ENCODE measurements at regions not wholly inside any gene's neighbourhood (a gene's known extent, or its start where the extent isn't known, plus 50 kb on each side); places are given as distances from the start of the nearest gene placed in this dataset.
"Not testable (repeated sequence)": the region's sequence is repeated elsewhere in the genome, so short reads cannot be mapped to it uniquely, and the experiment has no call there.

GRCh38 chr3:195970873-195971272, 62.5 kb upstream of the TNK2 start:
- not testable (repeated sequence) for DNase-seq (ENCODE audit: low read depth)

- DNase-seq (ENCODE audit: low read depth): not testable (repeated sequence)
These were observed 61.8 kb upstream of the TNK2 start for GRCh38 chr3:195969838-195970776.

GRCh38 chr3:195969341-195969740, 61.0 kb upstream of the TNK2 start:
- not testable (repeated sequence) for DNase-seq (ENCODE audit: low read depth)

- not testable (repeated sequence) for DNase-seq (ENCODE audit: low read depth)
These were observed 59.8 kb upstream of the TNK2 start for GRCh38 chr3:195968104-195968503.

- not testable (repeated sequence) for DNase-seq (ENCODE audit: low read depth)
These were observed 59.0 kb upstream of the TNK2 start for GRCh38 chr3:195967387-195967720.

- not testable (repeated sequence) for DNase-seq (ENCODE audit: low read depth)
These were observed 58.4 kb upstream of the TNK2 start for GRCh38 chr3:195966563-195967386.

- DNase-seq (ENCODE audit: low read depth): not testable (repeated sequence)
These were observed 56.9 kb upstream of the TNK2 start for GRCh38 chr3:195965217-195965616.

GRCh38 chr3:195964318-195965107, 56.2 kb upstream of the TNK2 start:
- DNase-seq (ENCODE audit: low read depth): not testable (repeated sequence)

GRCh38 chr3:195962222-195962621, 53.9 kb upstream of the TNK2 start:
- not testable (repeated sequence) for DNase-seq (ENCODE audit: low read depth)

- DNase-seq (ENCODE audit: low read depth): not testable (repeated sequence)
These were observed 52.8 kb upstream of the TNK2 start for GRCh38 chr3:195960971-195961775.

- DNase-seq (ENCODE audit: low read depth): not testable (repeated sequence)
These were observed 51.8 kb upstream of the TNK2 start for GRCh38 chr3:195960164-195960563.

- DNase-seq (ENCODE audit: low read depth): not testable (repeated sequence)
These were observed 51.2 kb upstream of the TNK2 start for GRCh38 chr3:195959367-195960157.

- not testable (repeated sequence) for DNase-seq (ENCODE audit: low read depth)
These were observed 50.4 kb upstream of the TNK2 start for GRCh38 chr3:195958736-195959135.
